Neuronal stem cell (in vitro differentiated cells): ENCODE measurements at regions not wholly inside any gene's neighbourhood (a gene's known extent, or its start where the extent isn't known, plus 50 kb on each side); places are given as distances from the start of the nearest gene placed in this dataset.

Source experiments
- DNase-seq: peaks from one replicate; pipeline ENCODE4 v3.0.0-alpha.2; 2013; ENCODE audit warnings: low spot score
- H2AFZ ChIP-seq: one replicate; pipeline ENCODE4 v1.6.1; 2013; ENCODE audit warnings: mild to moderate bottlenecking, low read length, inconsistent platforms
- H2AK5ac ChIP-seq: 2 replicates; pipeline ENCODE4 v1.6.1; 2013; ENCODE audit warnings: low read depth, mild to moderate bottlenecking, inconsistent platforms, low read length, moderate library complexity, mixed read lengths
- H2BK120ac ChIP-seq: 2 replicates; pipeline ENCODE4 v1.6.1; 2013; ENCODE audit warnings: low read depth, mild to moderate bottlenecking, inconsistent platforms, low read length, moderate library complexity, mixed read lengths
- H2BK12ac ChIP-seq: one replicate; pipeline ENCODE4 v1.6.1; 2013; ENCODE audit warnings: low read length, inconsistent platforms
- H2BK15ac ChIP-seq: 2 replicates; pipeline ENCODE4 v1.6.1; 2013; ENCODE audit warnings: mild to moderate bottlenecking, low read length, inconsistent platforms, mixed read lengths
- H2BK5ac ChIP-seq: one replicate; pipeline ENCODE4 v1.6.1; 2013; ENCODE audit warnings: inconsistent platforms, mild to moderate bottlenecking, low read length, moderate library complexity
- H3K14ac ChIP-seq: one replicate; pipeline ENCODE4 v1.6.1; 2013; ENCODE audit warnings: low read length, inconsistent platforms
- H3K18ac ChIP-seq: 2 replicates; pipeline ENCODE4 v1.6.1; 2013; ENCODE audit warnings: low read length, inconsistent platforms
- H3K23ac ChIP-seq: 2 replicates; pipeline ENCODE4 v1.6.1; 2013; ENCODE audit warnings: low read depth, mild to moderate bottlenecking, mixed read lengths, low read length, inconsistent platforms; ENCODE audit not compliant: poor library complexity
- H3K27ac ChIP-seq: replicated peaks from 3 replicates; pipeline ENCODE4 v1.5.1; 2013; ENCODE audit warnings: low read length, inconsistent platforms
- H3K27me3 ChIP-seq, 3 experiments: 2 replicates each; pipeline ENCODE4 v1.6.1; 2013; ENCODE audit warnings: low read length in 3 of 3, mild to moderate bottlenecking in 2 of 3, inconsistent platforms in 1 of 3, low read depth in 1 of 3, mixed read lengths in 1 of 3, moderate library complexity in 1 of 3; ENCODE audit not compliant: control insufficient read depth in 3 of 3, insufficient read depth in 3 of 3
- H3K36me3 ChIP-seq, 2 donors: replicated peaks in 1 of 2; 2 replicates each; pipeline ENCODE4 v1.6.1; 2013; ENCODE audit warnings: low read length in 2 of 2; ENCODE audit not compliant: control insufficient read depth in 2 of 2, insufficient read depth in 2 of 2
- H3K4ac ChIP-seq: 2 replicates; pipeline ENCODE4 v1.6.1; 2013; ENCODE audit warnings: inconsistent platforms, mild to moderate bottlenecking, low read length, moderate library complexity
- H3K4me1 ChIP-seq, 2 donors: 1 replicate in 1 of 2; 2 replicates in 1 of 2; pipeline ENCODE4 v1.6.1; 2013; ENCODE audit warnings: low read length in 2 of 2, low read depth in 1 of 2; ENCODE audit not compliant: control insufficient read depth in 2 of 2, insufficient read depth in 1 of 2
- H3K4me2 ChIP-seq: one replicate; pipeline ENCODE4 v1.6.1; 2013; ENCODE audit warnings: mild to moderate bottlenecking, low read length, inconsistent platforms; ENCODE audit not compliant: insufficient read depth, poor library complexity, severe bottlenecking
- H3K4me3 ChIP-seq, 2 donors: 2 replicates each; pipeline ENCODE4 v1.5.1; 2013; ENCODE audit warnings: low read length in 2 of 2, mild to moderate bottlenecking in 2 of 2, inconsistent platforms in 1 of 2, moderate library complexity in 1 of 2
- H3K79me1 ChIP-seq: one replicate; pipeline ENCODE4 v1.6.1; 2013; ENCODE audit warnings: low read depth, mild to moderate bottlenecking, inconsistent platforms, low read length, moderate library complexity
- H3K9ac ChIP-seq: one replicate; pipeline ENCODE4 v1.6.1; 2013; ENCODE audit warnings: mild to moderate bottlenecking, low read depth, low read length, inconsistent platforms; ENCODE audit not compliant: poor library complexity
- H3K9me3 ChIP-seq, 2 donors: replicated peaks in 1 of 2; 2 replicates each; pipeline versions ENCODE3 to v1.6.1; 2013; ENCODE audit warnings: low read length in 2 of 2, mild to moderate bottlenecking in 2 of 2, inconsistent platforms in 1 of 2, low read depth in 1 of 2, mixed read lengths in 1 of 2, moderate library complexity in 1 of 2; ENCODE audit not compliant: control insufficient read depth in 2 of 2, insufficient read depth in 1 of 2
- H4K8ac ChIP-seq: one replicate; pipeline ENCODE4 v1.6.1; 2013; ENCODE audit warnings: low read depth, mild to moderate bottlenecking, inconsistent platforms, low read length, moderate library complexity
- H4K91ac ChIP-seq: one replicate; pipeline ENCODE4 v1.6.1; 2013; ENCODE audit warnings: low read length, low read depth, mild to moderate bottlenecking, inconsistent platforms; ENCODE audit not compliant: poor library complexity
- WGBS, 2 donors: extraction: QIAGEN DNeasy Blood & Tissue Kit; methylation state at CpG; one replicate each; pipeline ENCODE4 v1.1.7; 2013; ENCODE audit warnings: missing lambda C conversion rate in 2 of 2, mixed read lengths in 1 of 2; ENCODE audit not compliant: insufficient read length in 2 of 2, insufficient replicate concordance in 1 of 2; ENCODE audit errors: extremely low coverage in 2 of 2; 5-methylcytosine and 5-hydroxymethylcytosine counted together

- H3K27ac ChIP-seq: no peak overlapping the region
These were observed 936.2 kb upstream of the LCORL start for GRCh38 chr4:18957716-18958115.

GRCh38 chr4:18954538-18954937 is 933.0 kb upstream of the LCORL start:
- no peaks in the 10 kb centered on the region for H3K9me3 ChIP-seq
- H3K79me1 ChIP-seq: no peaks in the 10 kb centered on the region
- no peak overlapping the region for H2BK12ac ChIP-seq
- no CpG with 5 or more reads among the region's 2 CpGs for WGBS, 2 donors
- no peaks in the 10 kb centered on the region for H3K36me3 ChIP-seq
- no peak overlapping the region for H3K4me2 ChIP-seq
- no peak overlapping the region for H4K91ac ChIP-seq
- no peak overlapping the region for H3K18ac ChIP-seq
- H3K27me3 ChIP-seq: no peaks in the 10 kb centered on the region
- H3K27ac ChIP-seq: no peak overlapping the region
- H2BK15ac ChIP-seq: no peak overlapping the region
- no peak overlapping the region for H2BK120ac ChIP-seq
- no peak overlapping the region for H3K9ac ChIP-seq
- no peak overlapping the region for H4K8ac ChIP-seq
- no peak overlapping the region for H3K4me3 ChIP-seq
- H2BK5ac ChIP-seq: no peak overlapping the region
- H3K14ac ChIP-seq: no peak overlapping the region
- H3K4me1 ChIP-seq: no peaks in the 10 kb centered on the region
- no peak for DNase-seq
- H3K23ac ChIP-seq: no peak overlapping the region
- no peak overlapping the region for H2AK5ac ChIP-seq
- no peak overlapping the region for H2AFZ ChIP-seq
- no peak overlapping the region for H3K4ac ChIP-seq

More at GRCh38 chr4:18957716-18958115, 936.2 kb upstream of the LCORL start:
- Histone ChIP-seq H3K14ac (no peak overlapping the region), H4K91ac (no peak overlapping the region), H2BK15ac (no peak overlapping the region), H2BK120ac (no peak overlapping the region), H2BK12ac (no peak overlapping the region), H3K9me3 (peaks cover 0 to 4% of the 10 kb centered on the region in 2 donors), H3K4me2 (no peak overlapping the region), H2BK5ac (no peak overlapping the region), H3K4me1 (no peaks in the 10 kb centered on the region), H2AK5ac (no peak overlapping the region), H3K4me3 (no peak overlapping the region), H3K18ac (no peak overlapping the region), H3K36me3 (no peaks in the 10 kb centered on the region), H3K4ac (no peak overlapping the region), H3K9ac (no peak overlapping the region), H2AFZ (no peak overlapping the region), H3K27me3 (no peaks in the 10 kb centered on the region), H4K8ac (no peak overlapping the region), H3K23ac (no peak overlapping the region), H3K79me1 (no peaks in the 10 kb centered on the region)
- DNase-seq: no peak
- WGBS, 2 donors: no CpG with 5 or more reads among the region's 6 CpGs

- H3K4me1 ChIP-seq: no peaks in the 10 kb centered on the region
- no peak overlapping the region for H2BK12ac ChIP-seq
- H3K9me3 ChIP-seq: no peaks in the 10 kb centered on the region
- no peak overlapping the region for H4K8ac ChIP-seq
- no peak overlapping the region for H3K27ac ChIP-seq
- DNase-seq: no peak
- H2BK120ac ChIP-seq: no peak overlapping the region
- H4K91ac ChIP-seq: no peak overlapping the region
- H2BK5ac ChIP-seq: no peak overlapping the region
- no peak overlapping the region for H3K14ac ChIP-seq
- no peak overlapping the region for H3K23ac ChIP-seq
- no peaks in the 10 kb centered on the region for H3K79me1 ChIP-seq
- no peak overlapping the region for H2AFZ ChIP-seq
- no peak overlapping the region for H2AK5ac ChIP-seq
- no peaks in the 10 kb centered on the region for H3K36me3 ChIP-seq
- H3K4me3 ChIP-seq: no peak overlapping the region
- no peak overlapping the region for H3K4ac ChIP-seq
- H3K18ac ChIP-seq: no peak overlapping the region
- H2BK15ac ChIP-seq: no peak overlapping the region
- H3K9ac ChIP-seq: no peak overlapping the region
- no peak overlapping the region for H3K4me2 ChIP-seq
- no peaks in the 10 kb centered on the region for H3K27me3 ChIP-seq
These were observed 932.1 kb upstream of the LCORL start for GRCh38 chr4:18953613-18954012.

GRCh38 chr4:18945464-18945863 is 923.9 kb upstream of the LCORL start:
- H3K79me1 ChIP-seq: no peaks in the 10 kb centered on the region
- no peak overlapping the region for H3K14ac ChIP-seq
- H2BK15ac ChIP-seq: no peak overlapping the region
- no peaks in the 10 kb centered on the region for H3K9me3 ChIP-seq
- no peak overlapping the region for H3K4me2 ChIP-seq
- H3K18ac ChIP-seq: no peak overlapping the region
- H3K23ac ChIP-seq: no peak overlapping the region
- no peak overlapping the region for H2AK5ac ChIP-seq
- no peak overlapping the region for H4K91ac ChIP-seq
- WGBS, 2 donors: no CpG with 5 or more reads among the region's 2 CpGs
- H3K4ac ChIP-seq: no peak overlapping the region
- DNase-seq: no peak
- H2BK5ac ChIP-seq: no peak overlapping the region
- no peak overlapping the region for H2AFZ ChIP-seq
- H3K36me3 ChIP-seq: no peaks in the 10 kb centered on the region
- H2BK120ac ChIP-seq: no peak overlapping the region
- no peaks in the 10 kb centered on the region for H3K27me3 ChIP-seq
- H3K27ac ChIP-seq: no peak overlapping the region
- no peaks in the 10 kb centered on the region for H3K4me1 ChIP-seq
- no peak overlapping the region for H3K9ac ChIP-seq
- H2BK12ac ChIP-seq: no peak overlapping the region
- H3K4me3 ChIP-seq: no peak overlapping the region
- H4K8ac ChIP-seq: no peak overlapping the region
